MM.1S (cell line): ENCODE measurements at regions not wholly inside any gene's neighbourhood (a gene's known extent, or its start where the extent isn't known, plus 50 kb on each side); places are given as distances from the start of the nearest gene placed in this dataset.

Experiments used
- CTCF ChIP-seq: fragments of 300-600 bp; sonication (generic); IDR thresholded peaks from 2 replicates; pipeline ENCODE4 v1.5.1; 2016; ENCODE audit warnings: antibody characterized with exemption, low read length, mixed read lengths
- EZH2phosphoT487 ChIP-seq: fragments of 300-600 bp; sonication (generic); IDR thresholded peaks from 2 replicates; pipeline ENCODE4 v1.6.1; 2018; ENCODE audit warnings: antibody characterized with exemption, low read length

- TF ChIP-seq CTCF (no peak), EZH2phosphoT487 (no peak)
Observed at GRCh38 chr2:156199588-156199987, 132.9 kb downstream of the NR4A2 start.
